ENCODE measurements at regions not wholly inside any gene's neighbourhood (a gene's known extent, or its start where the extent isn't known, plus 50 kb on each side); places are given as distances from the start of the nearest gene placed in this dataset.

DNA sequence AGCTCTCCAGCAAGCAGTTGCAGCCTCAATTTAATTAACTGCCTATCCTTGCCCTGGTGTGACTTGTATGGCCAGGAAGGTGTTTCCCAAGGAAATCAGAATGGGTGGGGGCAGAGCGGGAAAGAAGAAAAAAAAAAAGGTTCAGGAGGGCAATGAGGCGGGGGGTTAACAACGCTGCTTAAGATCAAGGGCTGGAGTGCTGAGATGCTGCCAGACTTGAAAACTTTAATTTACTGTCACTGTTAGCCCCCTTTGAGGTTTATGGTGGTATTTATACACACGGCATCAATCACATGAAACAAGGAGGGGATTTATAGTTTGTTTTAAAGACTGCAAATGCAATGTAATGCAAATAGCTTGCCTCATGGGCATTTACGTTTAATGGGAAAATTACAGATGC lies 319.4 kb upstream of the NR2F2 start:
- ATAC-seq: no peak
- no peak for TF ChIP-seq OSR1 (CRISPR knock-in tag; IDR thresholded peaks at IDR 0.05)
- TF ChIP-seq ZNF565 (CRISPR knock-in tag; conservative IDR thresholded peaks at IDR 0.05; ENCODE audit: low read depth): no peak
- TF ChIP-seq GLIS3 (CRISPR knock-in tag; IDR thresholded peaks at IDR 0.05): no peak
- TF ChIP-seq, protein P1, sequence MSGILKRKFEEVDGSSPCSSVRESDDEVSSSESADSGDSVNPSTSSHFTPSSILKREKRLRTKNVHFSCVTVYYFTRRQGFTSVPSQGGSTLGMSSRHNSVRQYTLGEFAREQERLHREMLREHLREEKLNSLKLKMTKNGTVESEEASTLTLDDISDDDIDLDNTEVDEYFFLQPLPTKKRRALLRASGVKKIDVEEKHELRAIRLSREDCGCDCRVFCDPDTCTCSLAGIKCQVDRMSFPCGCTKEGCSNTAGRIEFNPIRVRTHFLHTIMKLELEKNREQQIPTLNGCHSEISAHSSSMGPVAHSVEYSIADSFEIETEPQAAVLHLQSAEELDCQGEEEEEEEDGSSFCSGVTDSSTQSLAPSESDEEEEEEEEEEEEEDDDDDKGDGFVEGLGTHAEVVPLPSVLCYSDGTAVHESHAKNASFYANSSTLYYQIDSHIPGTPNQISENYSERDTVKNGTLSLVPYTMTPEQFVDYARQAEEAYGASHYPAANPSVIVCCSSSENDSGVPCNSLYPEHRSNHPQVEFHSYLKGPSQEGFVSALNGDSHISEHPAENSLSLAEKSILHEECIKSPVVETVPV (CRISPR knock-in tag; IDR thresholded peaks at IDR 0.05): no peak
- no peak for TF ChIP-seq ISL1 (CRISPR knock-in tag; IDR thresholded peaks at IDR 0.05)
- TF ChIP-seq BACH2 (CRISPR knock-in tag; IDR thresholded peaks at IDR 0.05; ENCODE audit: borderline replicate concordance): no peak
- no peak for TF ChIP-seq ZC3H10 (CRISPR knock-in tag; IDR thresholded peaks at IDR 0.05)
- no peak for TF ChIP-seq ZNF8 (CRISPR knock-in tag; IDR thresholded peaks at IDR 0.05)
- TF ChIP-seq TOX (CRISPR knock-in tag; IDR thresholded peaks at IDR 0.05; ENCODE audit: borderline replicate concordance): no peak
- TF ChIP-seq ARNTL (CRISPR knock-in tag; IDR thresholded peaks at IDR 0.05; ENCODE audit: borderline replicate concordance, low read depth): no peak
- TF ChIP-seq, protein P2, sequence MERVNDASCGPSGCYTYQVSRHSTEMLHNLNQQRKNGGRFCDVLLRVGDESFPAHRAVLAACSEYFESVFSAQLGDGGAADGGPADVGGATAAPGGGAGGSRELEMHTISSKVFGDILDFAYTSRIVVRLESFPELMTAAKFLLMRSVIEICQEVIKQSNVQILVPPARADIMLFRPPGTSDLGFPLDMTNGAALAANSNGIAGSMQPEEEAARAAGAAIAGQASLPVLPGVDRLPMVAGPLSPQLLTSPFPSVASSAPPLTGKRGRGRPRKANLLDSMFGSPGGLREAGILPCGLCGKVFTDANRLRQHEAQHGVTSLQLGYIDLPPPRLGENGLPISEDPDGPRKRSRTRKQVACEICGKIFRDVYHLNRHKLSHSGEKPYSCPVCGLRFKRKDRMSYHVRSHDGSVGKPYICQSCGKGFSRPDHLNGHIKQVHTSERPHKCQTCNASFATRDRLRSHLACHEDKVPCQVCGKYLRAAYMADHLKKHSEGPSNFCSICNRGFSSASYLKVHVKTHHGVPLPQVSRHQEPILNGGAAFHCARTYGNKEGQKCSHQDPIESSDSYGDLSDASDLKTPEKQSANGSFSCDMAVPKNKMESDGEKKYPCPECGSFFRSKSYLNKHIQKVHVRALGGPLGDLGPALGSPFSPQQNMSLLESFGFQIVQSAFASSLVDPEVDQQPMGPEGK (CRISPR knock-in tag; IDR thresholded peaks at IDR 0.05; ENCODE audit: borderline replicate concordance): no peak
- TF ChIP-seq, protein P3, sequence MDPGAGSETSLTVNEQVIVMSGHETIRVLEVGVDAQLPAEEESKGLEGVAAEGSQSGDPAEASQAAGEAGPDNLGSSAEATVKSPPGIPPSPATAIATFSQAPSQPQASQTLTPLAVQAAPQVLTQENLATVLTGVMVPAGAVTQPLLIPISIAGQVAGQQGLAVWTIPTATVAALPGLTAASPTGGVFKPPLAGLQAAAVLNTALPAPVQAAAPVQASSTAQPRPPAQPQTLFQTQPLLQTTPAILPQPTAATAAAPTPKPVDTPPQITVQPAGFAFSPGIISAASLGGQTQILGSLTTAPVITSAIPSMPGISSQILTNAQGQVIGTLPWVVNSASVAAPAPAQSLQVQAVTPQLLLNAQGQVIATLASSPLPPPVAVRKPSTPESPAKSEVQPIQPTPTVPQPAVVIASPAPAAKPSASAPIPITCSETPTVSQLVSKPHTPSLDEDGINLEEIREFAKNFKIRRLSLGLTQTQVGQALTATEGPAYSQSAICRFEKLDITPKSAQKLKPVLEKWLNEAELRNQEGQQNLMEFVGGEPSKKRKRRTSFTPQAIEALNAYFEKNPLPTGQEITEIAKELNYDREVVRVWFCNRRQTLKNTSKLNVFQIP (CRISPR knock-in tag; IDR thresholded peaks at IDR 0.05; ENCODE audit: borderline replicate concordance, low read depth): no peak
- TF ChIP-seq TCF4 (CRISPR knock-in tag; IDR thresholded peaks at IDR 0.05; ENCODE audit: borderline replicate concordance): no peak
- TF ChIP-seq PPARA (CRISPR knock-in tag; IDR thresholded peaks at IDR 0.05; ENCODE audit: borderline replicate concordance): no peak
- TF ChIP-seq, protein P4, sequence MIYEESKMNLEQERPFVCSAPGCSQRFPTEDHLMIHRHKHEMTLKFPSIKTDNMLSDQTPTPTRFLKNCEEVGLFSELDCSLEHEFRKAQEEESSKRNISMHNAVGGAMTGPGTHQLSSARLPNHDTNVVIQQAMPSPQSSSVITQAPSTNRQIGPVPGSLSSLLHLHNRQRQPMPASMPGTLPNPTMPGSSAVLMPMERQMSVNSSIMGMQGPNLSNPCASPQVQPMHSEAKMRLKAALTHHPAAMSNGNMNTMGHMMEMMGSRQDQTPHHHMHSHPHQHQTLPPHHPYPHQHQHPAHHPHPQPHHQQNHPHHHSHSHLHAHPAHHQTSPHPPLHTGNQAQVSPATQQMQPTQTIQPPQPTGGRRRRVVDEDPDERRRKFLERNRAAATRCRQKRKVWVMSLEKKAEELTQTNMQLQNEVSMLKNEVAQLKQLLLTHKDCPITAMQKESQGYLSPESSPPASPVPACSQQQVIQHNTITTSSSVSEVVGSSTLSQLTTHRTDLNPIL (CRISPR knock-in tag; IDR thresholded peaks at IDR 0.05; ENCODE audit: low read depth): no peak
- TF ChIP-seq RARB (CRISPR knock-in tag; IDR thresholded peaks at IDR 0.05): no peak
- no peak for TF ChIP-seq ZFP3 (CRISPR knock-in tag; IDR thresholded peaks at IDR 0.05)
- no peak for TF ChIP-seq ESRRG (CRISPR knock-in tag; IDR thresholded peaks at IDR 0.05)
- TF ChIP-seq ZNF70 (CRISPR knock-in tag; IDR thresholded peaks at IDR 0.05): no peak
- no peak for TF ChIP-seq SNAI2 (CRISPR knock-in tag; IDR thresholded peaks at IDR 0.05)

DNA sequence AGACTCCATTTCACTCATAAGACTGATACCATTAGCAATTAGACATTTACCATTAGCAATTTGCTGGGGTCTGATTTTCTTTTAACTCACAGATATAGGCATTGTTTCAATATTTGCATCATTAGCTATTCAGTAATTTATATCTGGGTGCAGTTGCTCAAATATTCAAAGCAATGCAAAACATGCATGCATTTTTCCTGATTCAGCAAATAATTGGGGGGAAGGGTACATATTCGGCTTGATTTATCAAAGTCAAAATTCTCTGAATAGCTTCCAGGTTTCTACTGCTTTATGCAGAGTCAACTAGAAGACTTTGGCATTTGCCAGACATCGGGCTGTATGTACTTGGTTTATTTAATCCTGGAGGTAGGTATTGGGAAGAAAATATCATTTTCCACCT lies 315.6 kb upstream of the NR2F2 start:
- no peak for TF ChIP-seq RARB (CRISPR knock-in tag; IDR thresholded peaks at IDR 0.05)
- no peak for TF ChIP-seq ISL1 (CRISPR knock-in tag; IDR thresholded peaks at IDR 0.05)
- TF ChIP-seq, protein P3 (CRISPR knock-in tag; IDR thresholded peaks at IDR 0.05; ENCODE audit: borderline replicate concordance, low read depth): no peak
- TF ChIP-seq, protein P5, sequence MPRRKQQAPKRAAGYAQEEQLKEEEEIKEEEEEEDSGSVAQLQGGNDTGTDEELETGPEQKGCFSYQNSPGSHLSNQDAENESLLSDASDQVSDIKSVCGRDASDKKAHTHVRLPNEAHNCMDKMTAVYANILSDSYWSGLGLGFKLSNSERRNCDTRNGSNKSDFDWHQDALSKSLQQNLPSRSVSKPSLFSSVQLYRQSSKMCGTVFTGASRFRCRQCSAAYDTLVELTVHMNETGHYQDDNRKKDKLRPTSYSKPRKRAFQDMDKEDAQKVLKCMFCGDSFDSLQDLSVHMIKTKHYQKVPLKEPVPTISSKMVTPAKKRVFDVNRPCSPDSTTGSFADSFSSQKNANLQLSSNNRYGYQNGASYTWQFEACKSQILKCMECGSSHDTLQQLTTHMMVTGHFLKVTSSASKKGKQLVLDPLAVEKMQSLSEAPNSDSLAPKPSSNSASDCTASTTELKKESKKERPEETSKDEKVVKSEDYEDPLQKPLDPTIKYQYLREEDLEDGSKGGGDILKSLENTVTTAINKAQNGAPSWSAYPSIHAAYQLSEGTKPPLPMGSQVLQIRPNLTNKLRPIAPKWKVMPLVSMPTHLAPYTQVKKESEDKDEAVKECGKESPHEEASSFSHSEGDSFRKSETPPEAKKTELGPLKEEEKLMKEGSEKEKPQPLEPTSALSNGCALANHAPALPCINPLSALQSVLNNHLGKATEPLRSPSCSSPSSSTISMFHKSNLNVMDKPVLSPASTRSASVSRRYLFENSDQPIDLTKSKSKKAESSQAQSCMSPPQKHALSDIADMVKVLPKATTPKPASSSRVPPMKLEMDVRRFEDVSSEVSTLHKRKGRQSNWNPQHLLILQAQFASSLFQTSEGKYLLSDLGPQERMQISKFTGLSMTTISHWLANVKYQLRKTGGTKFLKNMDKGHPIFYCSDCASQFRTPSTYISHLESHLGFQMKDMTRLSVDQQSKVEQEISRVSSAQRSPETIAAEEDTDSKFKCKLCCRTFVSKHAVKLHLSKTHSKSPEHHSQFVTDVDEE (CRISPR knock-in tag; IDR thresholded peaks at IDR 0.05): no peak
- no peak for TF ChIP-seq PPARA (CRISPR knock-in tag; IDR thresholded peaks at IDR 0.05; ENCODE audit: borderline replicate concordance)
- TF ChIP-seq, protein P4 (CRISPR knock-in tag; IDR thresholded peaks at IDR 0.05; ENCODE audit: low read depth): no peak
- TF ChIP-seq, protein P2 (CRISPR knock-in tag; IDR thresholded peaks at IDR 0.05; ENCODE audit: borderline replicate concordance): no peak
- no peak for TF ChIP-seq TCF4 (CRISPR knock-in tag; IDR thresholded peaks at IDR 0.05; ENCODE audit: borderline replicate concordance)
- no peak for TF ChIP-seq ZFP30 (CRISPR knock-in tag; IDR thresholded peaks at IDR 0.05)
- TF ChIP-seq, protein P1 (CRISPR knock-in tag; IDR thresholded peaks at IDR 0.05): no peak
- no peak for TF ChIP-seq SNAI2 (CRISPR knock-in tag; IDR thresholded peaks at IDR 0.05)
- ATAC-seq: no peak

Measured in SK-N-SH treated with all-trans-retinoic acid at 6 μM for 48 hours (cell line).